IMR-90 (cell line): ENCODE measurements at regions not wholly inside any gene's neighbourhood (a gene's known extent, or its start where the extent isn't known, plus 50 kb on each side); places are given as distances from the start of the nearest gene placed in this dataset.

Source experiments
- ATAC-seq: fragments of 200-7000 bp; cut with Tn5 transposase; 2 replicates; pipeline ENCODE4 v1.9.1; 2020; ENCODE audit warnings: low read depth, mild to moderate bottlenecking, moderate library complexity
- BruUV-seq: library from RNA; stranded (reverse); fragments of 400-500 nt; replicated peaks from 2 replicates; lab custom pipeline; 2021; lab: Mats Ljungman, UMichigan
- CTCF ChIA-PET: fragments of 300-600 bp; formaldehyde crosslinking; extraction: SDS; loops from one replicate; lab custom pipeline; 2021; ENCODE audit warnings: antibody characterized with exemption; lab: Yijun Ruan, JAX
- POLR2A ChIA-PET: fragments of 300-600 bp; sonication (Branson Sonifier 250); formaldehyde crosslinking; loops from one replicate; lab custom pipeline; 2022; ENCODE audit warnings: antibody characterized with exemption; ENCODE audit not compliant: unreplicated experiment; lab: Charles Lee
- DNase-seq: peaks from one replicate; pipeline ENCODE4 v3.0.0; 2013
- H2AFZ ChIP-seq: replicated peaks from 2 replicates; pipeline ENCODE3; 2013; ENCODE audit warnings: low read length, mild to moderate bottlenecking; ENCODE audit not compliant: poor library complexity
- H2AK5ac ChIP-seq: 2 replicates; pipeline ENCODE4 v1.6.1; 2013; ENCODE audit warnings: low read depth, low read length, inconsistent platforms
- H2AK9ac ChIP-seq: replicated peaks from 2 replicates; pipeline ENCODE3; 2013; ENCODE audit warnings: mild to moderate bottlenecking, low read depth, low read length, moderate library complexity; ENCODE audit not compliant: poor library complexity
- H2BK120ac ChIP-seq: 2 replicates; pipeline ENCODE4 v1.6.1; 2013; ENCODE audit warnings: low read depth, low read length, inconsistent platforms
- H2BK15ac ChIP-seq: 3 replicates; pipeline ENCODE4 v1.6.1; 2013; ENCODE audit warnings: low read depth, low read length, inconsistent platforms
- H2BK20ac ChIP-seq: 2 replicates; pipeline ENCODE4 v1.6.1; 2013; ENCODE audit warnings: low read depth, mild to moderate bottlenecking, inconsistent platforms, low read length, moderate library complexity
- H2BK5ac ChIP-seq: 2 replicates; pipeline ENCODE4 v1.6.1; 2013; ENCODE audit warnings: mild to moderate bottlenecking, low read depth, low read length, inconsistent platforms; ENCODE audit not compliant: poor library complexity, severe bottlenecking
- H3K14ac ChIP-seq: replicated peaks from 2 replicates; pipeline ENCODE4 v1.6.1; 2013; ENCODE audit warnings: low read depth, low read length, inconsistent platforms
- H3K18ac ChIP-seq: 2 replicates; pipeline ENCODE4 v1.6.1; 2013; ENCODE audit warnings: low read depth, low read length, control low read depth
- H3K23ac ChIP-seq: 2 replicates; pipeline ENCODE4 v1.6.1; 2013; ENCODE audit warnings: low read depth, low read length, inconsistent platforms
- H3K27ac ChIP-seq: 2 replicates; pipeline ENCODE4 v1.5.1; 2013; ENCODE audit warnings: mild to moderate bottlenecking, control low read depth, low read length; ENCODE audit not compliant: insufficient read depth
- H3K27me3 ChIP-seq: 2 replicates; pipeline ENCODE4 v1.6.1; 2013; ENCODE audit warnings: low read length; ENCODE audit not compliant: control insufficient read depth, insufficient read depth
- H3K36me3 ChIP-seq: 2 replicates; pipeline ENCODE4 v1.6.1; 2013; ENCODE audit warnings: low read length, mixed read lengths; ENCODE audit not compliant: control insufficient read depth, insufficient read depth
- H3K4ac ChIP-seq: 2 replicates; pipeline ENCODE4 v1.6.1; 2013; ENCODE audit warnings: low read depth, low read length, inconsistent platforms
- H3K4me1 ChIP-seq: 2 replicates; pipeline ENCODE4 v1.6.1; 2013; ENCODE audit warnings: low read length, mixed read lengths; ENCODE audit not compliant: control insufficient read depth, insufficient read depth
- H3K4me2 ChIP-seq: 2 replicates; pipeline ENCODE4 v1.6.1; 2013; ENCODE audit warnings: low read depth, mild to moderate bottlenecking, control low read depth, low read length, moderate library complexity
- H3K4me3 ChIP-seq: 2 replicates; pipeline ENCODE4 v1.5.1; 2013; ENCODE audit warnings: low read depth, mild to moderate bottlenecking, control low read depth, low read length, moderate library complexity; ENCODE audit not compliant: insufficient read depth
- H3K56ac ChIP-seq: 2 replicates; pipeline ENCODE4 v1.6.1; 2013; ENCODE audit warnings: low read length, inconsistent platforms; ENCODE audit not compliant: insufficient read depth; ENCODE audit errors: extremely low read depth
- H3K79me1 ChIP-seq, 2 experiments: 2 replicates each; pipeline ENCODE4 v1.6.1; 2013; ENCODE audit warnings: low read length in 2 of 2, inconsistent platforms in 1 of 2, low read depth in 1 of 2
- H3K9ac ChIP-seq: 2 replicates; pipeline ENCODE4 v1.6.1; 2013; ENCODE audit warnings: low read depth, low read length, control low read depth
- H3K9me1 ChIP-seq: 2 replicates; pipeline ENCODE4 v1.6.1; 2013; ENCODE audit warnings: low read length, inconsistent platforms; ENCODE audit not compliant: insufficient read depth
- H3K9me3 ChIP-seq: 2 replicates; pipeline ENCODE4 v1.6.1; 2013; ENCODE audit warnings: low read length; ENCODE audit not compliant: control insufficient read depth, insufficient read depth
- H4K20me1 ChIP-seq: 2 replicates; pipeline ENCODE4 v1.6.1; 2013; ENCODE audit warnings: low read length, inconsistent platforms; ENCODE audit not compliant: insufficient read depth
- H4K5ac ChIP-seq: 2 replicates; pipeline ENCODE4 v1.6.1; 2013; ENCODE audit warnings: mild to moderate bottlenecking, low read depth, low read length, control low read depth
- H4K8ac ChIP-seq, 2 experiments: 2 replicates each; pipeline ENCODE4 v1.6.1; 2013; ENCODE audit warnings: low read depth in 2 of 2, low read length in 2 of 2, control low read depth in 1 of 2, inconsistent platforms in 1 of 2
- H4K91ac ChIP-seq: 2 replicates; pipeline ENCODE4 v1.6.1; 2013; ENCODE audit warnings: low read depth, low read length, inconsistent platforms; ENCODE audit not compliant: insufficient read depth
- BHLHE40 ChIP-seq: fragments of 150-350 bp; IDR thresholded peaks from 2 replicates; pipeline ENCODE4 v1.6.1; 2016; ENCODE audit warnings: mild to moderate bottlenecking, low read depth, low read length
- ELK1 ChIP-seq: fragments of 150-350 bp; IDR thresholded peaks from 2 replicates; pipeline ENCODE4 v1.6.1; 2016; ENCODE audit warnings: low read depth, mild to moderate bottlenecking, low read length, moderate library complexity, borderline replicate concordance
- FOS ChIP-seq: fragments of 150-350 bp; IDR thresholded peaks from 2 replicates; pipeline ENCODE4 v1.6.1; 2016; ENCODE audit warnings: low read depth, low read length
- MAZ ChIP-seq: IDR thresholded peaks from 2 replicates; pipeline ENCODE4 v1.6.1; 2012; ENCODE audit warnings: low read depth, mild to moderate bottlenecking, low read length, improper control_type of control experiment, moderate library complexity, borderline replicate concordance
- MXI1 ChIP-seq: IDR thresholded peaks from 2 replicates; pipeline ENCODE4 v1.6.1; 2012; ENCODE audit warnings: low read depth, mild to moderate bottlenecking, low read length, moderate library complexity, borderline replicate concordance
- NFE2L2 ChIP-seq: fragments of 150-350 bp; IDR thresholded peaks from 2 replicates; pipeline ENCODE4 v1.6.1; 2016; ENCODE audit warnings: low read depth, mild to moderate bottlenecking, low read length
- RCOR1 ChIP-seq: IDR thresholded peaks from 2 replicates; pipeline ENCODE4 v1.6.1; 2012; ENCODE audit warnings: mild to moderate bottlenecking, low read length, improper control_type of control experiment; ENCODE audit not compliant: insufficient replicate concordance
- RFX5 ChIP-seq: IDR thresholded peaks from 2 replicates; pipeline ENCODE4 v1.8.0; 2012; ENCODE audit warnings: low read depth, mild to moderate bottlenecking, low read length, moderate library complexity
- SMC3 ChIP-seq: fragments of 150-350 bp; IDR thresholded peaks from 2 replicates; pipeline ENCODE4 v1.6.1; 2016; ENCODE audit warnings: low read depth, mild to moderate bottlenecking, antibody characterized with exemption, low read length, moderate library complexity
- WGBS, 2 experiments: methylation state at CpG; one replicate each; pipeline versions ENCODE4 v1.1.5 to v1.1.7; 2013; ENCODE audit warnings: missing lambda C conversion rate in 2 of 2; ENCODE audit not compliant: insufficient read length in 1 of 2; ENCODE audit errors: extremely low coverage in 2 of 2; 5-methylcytosine and 5-hydroxymethylcytosine counted together
- dilution Hi-C: fragments of 300-500 bp; cut with HindIII; formaldehyde crosslinking; loops from one replicate; pipeline ENCODE4 v1.14.3; 2018; ENCODE audit warnings: low sequenced_read_pairs; ENCODE audit not compliant: unreplicated experiment
- in situ Hi-C: fragments of 300-500 bp; cut with MboI; formaldehyde crosslinking; loops from 3 replicates; pipeline ENCODE4 v1.14.3; 2019; ENCODE audit warnings: low sequenced_read_pairs, inconsistent platforms, mixed read lengths
- intact Hi-C: fragments of 100-400 bp; cut with micrococcal nuclease; formaldehyde crosslinking; loops from 2 replicates; pipeline ENCODE4 v1.10.0; 2022

- Histone ChIP-seq H2AFZ (no peak overlapping the region), H2BK120ac (no peak overlapping the region), H3K4ac (no peak overlapping the region), H3K18ac (no peak overlapping the region), H2AK5ac (no peak overlapping the region), H4K5ac (no peak overlapping the region), H4K20me1 (no peaks in the 10 kb centered on the region), H2BK5ac (no peak overlapping the region), H3K4me3 (no peak overlapping the region), H4K8ac (no peak overlapping the region), H3K4me1 (no peaks in the 10 kb centered on the region), H3K27ac (no peak overlapping the region), H3K23ac (no peak overlapping the region), H3K14ac (no peak overlapping the region), H2BK20ac (no peak overlapping the region), H3K9me1 (no peaks in the 10 kb centered on the region), H3K9ac (no peak overlapping the region), H3K79me1 (no peaks in the 10 kb centered on the region; a peak in 1 of 4 replicates), H3K36me3 (no peaks in the 10 kb centered on the region; the same call in 1 of the 2 replicates), H4K91ac (no peak overlapping the region), H2BK15ac (no peak overlapping the region), H3K27me3 (no peaks in the 10 kb centered on the region), H2AK9ac (no peak overlapping the region), H3K4me2 (no peak overlapping the region), H3K9me3 (no peaks in the 10 kb centered on the region), H3K56ac (no peak overlapping the region)
- DNase-seq, result no peak
- 100% methylated on average over 3 of the region's 5 CpGs; no CpG with 5 or more reads in 1 of the 2 experiments for WGBS, 2 experiments
- in situ Hi-C loops, result no loop called here
- no peak for ATAC-seq
- CTCF ChIA-PET, result no interaction called here
- no TSS peak for BruUV-seq
- intact Hi-C loops, result no loop called here
- dilution Hi-C loops, result no loop called here
- TF ChIP-seq ELK1, result no peak
- no peak for TF ChIP-seq RCOR1
- TF ChIP-seq BHLHE40, result no peak
- no peak for TF ChIP-seq NFE2L2
- no peak for TF ChIP-seq MAZ
- TF ChIP-seq MXI1, result no peak
- no peak for TF ChIP-seq RFX5
- no peak for TF ChIP-seq FOS
- no peak for TF ChIP-seq SMC3
- POLR2A ChIA-PET, result no interaction called here
These were observed 78.3 kb upstream of the TIAM2 start for GRCh38 chr6:154916857-154917256.
